Urothelium cell line (cell line): ENCODE measurements at regions not wholly inside any gene's neighbourhood (a gene's known extent, or its start where the extent isn't known, plus 50 kb on each side); places are given as distances from the start of the nearest gene placed in this dataset.

ENCODE experiments used
- DNase-seq: peaks from one replicate; pipeline ENCODE4 v3.0.0; 2011; ENCODE audit warnings: low spot score, mixed read lengths
- FAIRE-seq: peaks from 2 replicates; lab custom pipeline; 2011; peaks lifted over from hg19 to GRCh38; lab: Jason Lieb, UNC

DNA sequence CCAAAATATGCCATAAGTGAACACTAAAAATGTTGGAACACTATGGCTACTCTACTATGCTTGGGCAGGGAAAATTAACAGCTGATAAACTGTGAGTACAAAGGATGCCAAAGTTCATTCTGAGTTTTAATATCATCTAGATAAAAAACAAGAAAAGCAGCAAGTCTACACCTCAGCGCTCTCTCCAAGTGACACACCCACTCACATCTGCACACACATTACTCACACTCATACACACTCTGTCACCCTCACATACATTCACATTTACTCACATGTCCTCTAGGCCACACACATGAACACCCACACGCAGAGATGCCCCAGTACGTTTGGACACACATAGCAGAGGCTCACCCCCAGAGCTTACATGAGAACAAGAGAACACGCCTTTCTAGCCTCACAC lies 87.3 kb upstream of the RAB4A start:
- DNase-seq (no peak), FAIRE-seq (no peak)

GRCh38 chr1:229184066-229184465 lies 86.8 kb upstream of the RAB4A start:
- FAIRE-seq, result no peak

DNA sequence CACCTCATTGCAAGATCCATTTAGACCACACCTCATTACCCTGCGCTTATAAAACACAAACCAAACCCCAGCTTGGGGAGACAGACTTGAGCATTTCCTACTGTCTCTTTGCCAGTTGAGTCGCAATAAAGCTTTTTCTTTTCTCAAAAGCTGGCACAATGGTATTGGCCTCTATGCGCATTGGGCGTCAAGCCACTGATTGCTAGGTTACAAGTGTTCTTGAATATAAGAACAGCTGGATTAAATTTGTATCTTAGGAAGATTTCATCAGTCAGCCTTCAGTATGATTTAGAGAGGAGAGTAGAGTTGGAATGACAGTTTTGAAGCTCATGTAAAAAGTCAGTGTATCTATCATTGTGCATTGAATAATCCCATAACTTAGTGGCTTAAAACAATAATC lies 84.9 kb upstream of the RAB4A start:
- DNase-seq (no peak), FAIRE-seq (no peak)

More at GRCh38 chr1:229184066-229184465, 86.8 kb upstream of the RAB4A start:
- no peak for DNase-seq

DNA sequence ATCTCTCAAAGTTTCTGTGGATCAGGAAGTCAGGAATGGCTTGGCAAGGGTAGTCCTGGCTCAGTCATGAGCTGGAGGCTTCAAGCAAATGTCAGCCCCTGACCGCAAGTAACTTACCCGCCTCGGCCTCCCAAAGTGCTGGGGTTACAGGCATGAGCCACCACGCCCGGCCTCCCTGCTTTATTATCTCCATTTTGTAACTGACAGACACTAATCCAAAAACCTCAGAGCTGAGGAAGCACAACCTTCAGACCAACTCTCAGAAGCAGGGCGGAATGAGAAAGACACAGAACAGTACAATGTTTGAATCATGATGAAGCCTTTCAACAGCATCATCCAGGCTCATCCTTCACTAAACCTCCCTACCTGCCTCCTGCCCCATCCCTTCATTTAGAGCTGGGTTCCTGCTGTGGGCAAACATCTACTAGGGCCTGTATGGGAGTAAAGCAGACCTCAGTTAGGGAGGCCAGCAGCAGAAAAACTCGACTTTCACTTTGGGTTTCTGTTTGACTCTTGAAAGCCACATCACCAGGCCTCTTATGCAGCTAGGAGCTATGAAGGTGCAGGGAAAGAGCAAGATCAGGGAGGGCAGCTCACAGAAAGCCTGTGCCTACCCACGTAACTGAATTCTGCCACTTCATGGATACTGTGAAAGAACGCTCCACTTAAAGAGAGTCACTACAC lies 84.4 kb upstream of the RAB4A start:
- no peak for DNase-seq
- no peak for FAIRE-seq

DNA sequence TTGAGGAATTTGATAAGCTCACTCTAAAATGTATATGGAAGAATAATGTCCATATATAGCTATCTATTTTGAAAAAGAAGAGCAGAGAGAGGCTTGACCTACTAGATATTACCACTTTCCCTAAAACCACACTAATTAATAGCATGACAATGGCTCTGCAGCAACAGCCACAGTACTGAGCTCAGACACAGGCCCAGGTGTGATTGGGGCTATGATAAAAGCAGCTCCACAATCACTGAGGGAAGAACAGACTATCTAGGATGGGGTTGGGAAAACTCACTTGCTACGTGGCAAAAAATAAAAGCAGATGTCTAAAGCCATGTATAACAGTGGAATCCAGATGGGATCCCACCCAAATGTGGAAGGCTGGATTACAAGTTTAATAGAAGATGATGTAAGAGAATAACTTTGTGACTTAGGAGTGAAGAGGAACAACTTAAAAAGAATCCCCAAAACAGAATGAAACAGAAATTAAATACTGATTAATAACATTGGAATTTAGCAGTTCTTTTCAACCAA lies 80.8 kb upstream of the RAB4A start:
- FAIRE-seq, result no peak
- no peak for DNase-seq

GRCh38 chr1:229191066-229191674 lies 79.7 kb upstream of the RAB4A start:
- FAIRE-seq, result no peak
- DNase-seq, result no peak

GRCh38 chr1:229192031-229192430 lies 78.9 kb upstream of the RAB4A start:
- no peak for FAIRE-seq
- no peak for DNase-seq

DNA sequence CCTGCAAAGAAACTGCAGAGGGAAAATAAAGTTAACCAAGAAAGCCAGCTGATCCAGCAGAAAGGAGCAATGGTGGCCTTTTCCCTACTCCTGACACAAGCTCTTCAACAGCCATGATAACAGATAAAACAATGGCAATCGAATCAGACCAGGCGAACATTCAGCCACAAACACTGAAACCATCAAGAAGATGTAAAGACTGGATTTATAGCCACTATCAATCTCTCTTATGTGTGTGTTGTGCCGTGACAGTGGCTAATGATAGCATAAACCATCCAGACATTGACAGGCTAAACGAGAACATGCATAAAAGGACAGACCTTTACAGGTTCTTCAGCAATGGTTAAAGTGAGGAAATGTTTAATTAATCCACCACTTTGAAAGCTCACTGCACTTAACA lies 78.1 kb upstream of the RAB4A start:
- DNase-seq (no peak), FAIRE-seq (no peak)

GRCh38 chr1:229194096-229194495 lies 76.8 kb upstream of the RAB4A start:
- no peak for FAIRE-seq

DNA sequence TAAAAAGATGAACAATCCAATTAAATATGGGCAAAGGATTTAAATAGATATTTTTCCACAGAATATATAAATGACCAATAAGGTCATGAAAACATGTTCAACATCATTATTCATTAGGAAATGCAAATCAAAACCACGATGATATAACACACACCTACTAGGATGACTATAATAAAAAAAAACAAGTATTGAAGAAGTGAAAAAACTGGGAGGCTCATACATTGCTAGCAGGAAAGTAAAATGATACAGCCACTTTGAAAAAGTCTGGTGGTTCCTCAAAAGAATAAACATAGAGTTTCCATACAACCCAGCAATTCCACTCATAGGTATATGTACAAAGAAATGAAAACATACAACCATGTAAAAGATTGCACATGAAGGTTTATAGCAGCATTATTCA lies 75.7 kb upstream of the RAB4A start:
- DNase-seq, result no peak
- FAIRE-seq, result no peak

More at GRCh38 chr1:229194096-229194495, 76.8 kb upstream of the RAB4A start:
- no peak for DNase-seq

DNA sequence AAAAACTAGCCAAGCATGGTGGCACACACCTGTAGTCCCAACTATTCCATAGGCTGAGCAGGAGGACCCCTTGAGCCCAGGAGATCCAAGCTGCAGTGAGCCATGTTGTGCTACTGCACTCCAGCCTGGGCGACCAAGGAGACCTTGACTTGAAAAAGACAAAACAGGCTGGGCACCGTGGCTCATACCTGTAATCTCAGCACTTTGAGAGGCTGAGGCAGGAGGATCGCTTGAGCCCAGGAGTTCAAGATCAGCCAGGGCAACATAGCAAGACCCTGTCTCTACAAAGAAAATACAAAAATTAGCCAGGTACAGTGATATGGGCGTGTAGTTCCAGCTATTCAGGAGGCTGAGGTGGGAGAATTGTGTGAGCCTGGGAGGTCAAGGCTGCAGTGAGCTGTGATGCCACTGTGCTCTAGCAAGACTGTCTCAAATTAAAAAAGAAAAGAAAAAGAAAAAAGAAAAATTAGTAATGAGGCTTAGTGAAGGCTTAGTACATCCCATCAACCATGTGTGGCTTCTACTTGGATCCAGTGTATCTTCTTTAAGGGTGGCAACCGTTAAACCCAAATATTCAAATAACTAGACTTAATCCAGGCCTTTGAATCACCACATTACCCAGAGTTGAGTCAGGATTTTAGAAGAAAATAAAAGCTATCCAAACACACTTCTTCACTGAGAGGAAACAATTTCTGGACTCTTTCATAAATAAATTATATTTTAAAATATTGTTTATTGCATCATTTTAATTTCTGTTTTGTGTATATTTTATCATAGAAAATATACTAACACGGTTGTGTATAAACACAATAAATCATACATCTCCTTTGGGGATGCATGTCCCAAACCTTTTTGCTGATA lies 74.3 kb upstream of the RAB4A start:
- no peak for DNase-seq
- FAIRE-seq, result no peak

DNA sequence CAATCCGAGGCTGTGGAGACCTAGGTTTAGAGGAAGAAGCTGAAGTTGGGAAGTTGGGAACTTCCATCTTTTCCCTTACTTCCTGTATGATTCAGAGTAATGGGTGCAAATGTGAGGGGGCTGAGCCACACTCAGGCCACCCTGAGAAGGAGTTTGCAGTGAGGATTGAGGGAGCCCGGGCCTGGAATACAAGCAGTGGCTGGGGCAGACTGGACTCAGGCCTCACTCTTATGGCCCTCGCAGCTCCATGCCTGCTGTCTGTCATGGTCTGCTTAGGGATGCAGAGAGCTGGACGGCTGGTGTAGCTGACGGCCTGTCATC lies 73.7 kb upstream of the RAB4A start:
- DNase-seq (no peak), FAIRE-seq (no peak)

DNA sequence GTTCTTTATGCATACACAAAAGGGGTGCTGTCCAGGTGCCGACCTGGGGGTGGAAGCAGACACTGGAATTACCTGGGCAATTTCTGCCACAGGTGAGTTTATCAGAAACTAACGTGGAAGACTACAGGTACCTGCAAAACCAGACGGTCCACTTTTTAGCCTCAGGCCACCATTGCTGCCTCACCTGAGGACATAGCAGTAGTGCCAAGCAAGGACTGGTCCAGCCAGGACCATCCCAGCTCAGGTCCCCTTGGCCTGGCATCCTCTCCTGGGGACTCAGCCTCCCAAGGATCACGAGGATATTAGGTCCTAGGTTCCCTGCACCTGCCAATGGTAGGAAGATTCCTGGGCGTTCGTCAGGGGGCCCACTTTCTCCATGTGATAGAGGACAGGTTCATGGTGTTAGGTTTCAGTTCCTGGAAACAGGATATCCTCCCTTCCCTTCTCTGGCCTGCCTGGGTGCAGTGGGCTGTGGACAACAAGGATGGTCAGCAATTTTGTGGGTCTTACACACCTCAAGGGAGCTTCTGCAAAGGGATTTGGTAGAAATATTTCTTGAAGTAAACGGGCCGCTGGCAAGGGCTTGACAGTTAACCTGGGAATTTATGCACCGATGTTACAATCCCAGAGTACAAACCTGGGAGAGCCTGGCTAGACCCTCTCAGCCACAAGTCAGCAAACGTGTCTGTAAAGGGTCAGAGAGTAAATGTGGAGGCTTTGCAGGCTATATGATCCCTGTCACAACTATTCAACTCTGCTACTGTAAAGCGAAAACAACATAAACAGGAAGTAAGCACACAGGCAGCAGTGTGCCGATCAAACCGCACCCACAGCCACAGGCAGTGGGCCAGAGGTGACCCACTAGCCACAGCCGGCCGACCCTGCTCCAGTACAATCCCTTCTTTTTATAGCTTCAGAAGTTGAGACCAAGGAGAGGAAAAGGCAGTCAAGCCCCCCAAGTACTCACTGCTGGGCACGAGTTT lies 71.4 kb upstream of the RAB4A start:
- no peak for DNase-seq
- FAIRE-seq, result no peak

- FAIRE-seq (no peak), DNase-seq (no peak)
Observed at GRCh38 chr1:229203030-229203751, 67.7 kb upstream of the RAB4A start.

GRCh38 chr1:229203991-229204632 lies 66.8 kb upstream of the RAB4A start:
- FAIRE-seq (no peak), DNase-seq (no peak)

DNA sequence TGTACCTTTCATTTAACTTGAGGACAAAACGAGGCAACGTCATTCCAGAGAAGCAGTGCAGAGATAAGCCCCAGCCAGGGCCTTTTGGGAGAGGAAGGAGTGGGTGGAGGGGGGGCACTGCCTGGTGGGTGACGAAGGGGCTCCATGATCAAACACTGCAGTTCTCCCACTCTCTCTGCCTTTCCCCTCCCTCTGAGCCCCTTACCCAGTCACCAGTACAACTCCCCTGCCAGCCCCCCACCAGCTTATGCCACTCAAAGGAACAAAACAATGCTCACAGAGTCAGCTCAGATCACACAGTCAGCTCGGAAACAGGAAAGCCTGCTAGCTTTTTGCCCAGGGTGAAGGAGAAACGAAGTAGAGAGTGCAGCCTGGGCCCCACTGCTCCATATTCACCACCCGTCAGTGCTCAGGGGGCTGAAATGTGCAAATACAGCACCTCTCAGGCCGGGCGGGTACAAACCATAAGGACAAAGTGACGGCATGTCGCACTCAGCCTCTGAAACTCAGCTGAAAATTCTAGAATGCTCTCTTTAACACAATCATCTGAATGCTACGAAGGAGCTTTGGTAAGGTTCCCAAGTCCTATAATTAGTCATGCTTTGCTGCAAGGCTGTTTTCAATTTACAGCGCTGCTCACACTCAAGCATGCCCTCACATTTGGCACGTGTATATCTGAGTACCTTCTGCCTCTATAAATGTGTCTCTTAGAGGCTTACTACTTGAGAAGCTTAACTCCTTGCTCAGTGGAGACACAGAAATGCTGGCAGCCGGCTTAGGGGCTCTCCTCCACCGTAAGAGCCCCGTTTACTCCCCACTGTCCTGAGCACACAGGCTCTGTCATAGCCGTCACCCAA lies 65.8 kb upstream of the RAB4A start:
- FAIRE-seq, result no peak
- DNase-seq, result no peak

DNA sequence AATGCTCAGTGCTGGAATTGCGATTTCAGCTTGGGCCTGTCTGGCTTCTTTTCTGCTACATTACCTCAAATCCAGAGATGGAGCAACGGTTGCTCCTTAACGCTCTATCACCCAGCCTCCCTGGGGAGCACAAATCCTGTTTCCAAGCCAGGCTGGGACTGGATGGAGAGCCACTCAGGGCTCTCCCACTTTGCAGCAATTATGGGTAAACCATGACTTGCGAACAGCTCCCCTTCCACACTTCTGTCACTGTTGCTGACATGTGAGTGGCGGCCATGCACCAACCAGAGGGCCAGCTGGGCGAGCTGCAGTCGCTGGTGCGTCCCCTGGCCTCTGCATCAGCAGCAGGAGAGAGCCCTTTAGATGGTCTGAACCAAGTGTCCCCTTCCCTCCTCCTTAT lies 65.1 kb upstream of the RAB4A start:
- FAIRE-seq, result no peak
- DNase-seq, result no peak

GRCh38 chr1:229207916-229208315 lies 63.0 kb upstream of the RAB4A start:
- no peak for FAIRE-seq
- DNase-seq, result no peak

DNA sequence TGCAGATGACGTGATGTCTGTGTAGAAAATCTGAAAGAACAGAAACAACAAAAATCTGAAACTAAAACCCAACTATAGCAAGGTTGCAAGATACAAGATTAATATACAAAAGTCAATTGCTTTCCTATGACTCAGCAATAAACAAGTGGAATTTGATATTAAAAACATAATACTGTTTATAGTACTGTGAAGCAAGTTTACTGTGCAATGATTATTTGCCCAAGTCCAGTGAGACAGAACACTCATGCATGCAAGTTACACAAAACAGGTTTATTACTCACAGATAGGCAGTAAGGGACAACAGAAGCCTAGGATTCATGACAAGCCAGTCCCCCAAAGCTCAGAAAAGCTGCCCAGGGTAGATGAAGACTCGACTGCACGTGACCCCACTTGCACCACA lies 62.4 kb upstream of the RAB4A start:
- FAIRE-seq, result no peak
- no peak for DNase-seq
